ENCODE measurements at regions not wholly inside any gene's neighbourhood (a gene's known extent, or its start where the extent isn't known, plus 50 kb on each side); places are given as distances from the start of the nearest gene placed in this dataset.

GRCh38 chr3:23068016-23068728, 135.0 kb upstream of the UBE2E2 start:
- ChIA-PET CTCF (interaction anchor here (0.6 to 0.7 kb wide), 2 partner anchors 10 to 65 kb away, joined by 3 read pairs; no protein-coding TSS in a partner anchor), POLR2A (interaction anchor here (0.6 to 0.7 kb wide), 3 partner anchors 16 to 48 kb away, joined by 3 read pairs; no protein-coding TSS in a partner anchor)
- no peaks in the 10 kb centered on the region for H3K4me1 Mint-ChIP-seq (ENCODE audit: insufficient read depth, unreplicated experiment)
- DNase-seq (ENCODE audit: unreplicated experiment) = no peak
- H3K4me3 Mint-ChIP-seq (ENCODE audit: unreplicated experiment) = no peak overlapping the region
- H3K27ac Mint-ChIP-seq (ENCODE audit: low read depth, unreplicated experiment) = no peak overlapping the region
- BruUV-seq (replicated peaks) = no TSS peak
- intact Hi-C loops (cut with micrococcal nuclease) = no loop called here
- no peaks in the 10 kb centered on the region for H3K9me3 Mint-ChIP-seq (ENCODE audit: unreplicated experiment)
- H3K27me3 Mint-ChIP-seq (ENCODE audit: insufficient read depth, unreplicated experiment) = peaks cover 55% of the 10 kb centered on the region
- no peak for TF ChIP-seq CTCF (IDR thresholded peaks at IDR 0.05; ENCODE audit: unreplicated experiment)
- no peaks in the 10 kb centered on the region for H3K36me3 Mint-ChIP-seq (ENCODE audit: insufficient read depth, unreplicated experiment)

GRCh38 chr3:23071296-23071695, 131.8 kb upstream of the UBE2E2 start:
- Mint-ChIP-seq H3K4me3 (ENCODE audit: unreplicated experiment) (no peak overlapping the region), H3K27me3 (ENCODE audit: insufficient read depth, unreplicated experiment) (peaks cover 50% of the 10 kb centered on the region), H3K27ac (ENCODE audit: low read depth, unreplicated experiment) (no peak overlapping the region), H3K36me3 (ENCODE audit: insufficient read depth, unreplicated experiment) (no peaks in the 10 kb centered on the region), H3K4me1 (ENCODE audit: insufficient read depth, unreplicated experiment) (no peaks in the 10 kb centered on the region), H3K9me3 (ENCODE audit: unreplicated experiment) (no peaks in the 10 kb centered on the region)
- DNase-seq (ENCODE audit: unreplicated experiment) = no peak
- intact Hi-C loops (cut with micrococcal nuclease) = no loop called here
- BruUV-seq (replicated peaks) = no TSS peak
- CTCF ChIA-PET = no interaction called here
- POLR2A ChIA-PET = no interaction called here
- no peak for TF ChIP-seq CTCF (IDR thresholded peaks at IDR 0.05; ENCODE audit: unreplicated experiment)

- DNase-seq (ENCODE audit: unreplicated experiment) = no peak
- Mint-ChIP-seq H3K27ac (ENCODE audit: low read depth, unreplicated experiment) (no peak overlapping the region), H3K27me3 (ENCODE audit: insufficient read depth, unreplicated experiment) (peaks cover 53% of the 10 kb centered on the region), H3K9me3 (ENCODE audit: unreplicated experiment) (no peaks in the 10 kb centered on the region), H3K36me3 (ENCODE audit: insufficient read depth, unreplicated experiment) (no peaks in the 10 kb centered on the region), H3K4me3 (ENCODE audit: unreplicated experiment) (no peak overlapping the region), H3K4me1 (ENCODE audit: insufficient read depth, unreplicated experiment) (no peaks in the 10 kb centered on the region)
- BruUV-seq (replicated peaks) = no TSS peak
- TF ChIP-seq CTCF (IDR thresholded peaks at IDR 0.05; ENCODE audit: unreplicated experiment) = no peak
- ChIA-PET CTCF (no interaction called here), POLR2A (interaction anchor here (0.6 kb wide), 1 partner anchor 846 kb away, joined by 3 read pairs; no protein-coding TSS in a partner anchor)
- intact Hi-C loops (cut with micrococcal nuclease) = no loop called here
These were observed 131.4 kb upstream of the UBE2E2 start for GRCh38 chr3:23071758-23072157.

GRCh38 chr3:23072693-23073092, 130.4 kb upstream of the UBE2E2 start:
- intact Hi-C loops (cut with micrococcal nuclease) = no loop called here
- TF ChIP-seq CTCF (IDR thresholded peaks at IDR 0.05; ENCODE audit: unreplicated experiment) = no peak
- no peaks in the 10 kb centered on the region for H3K9me3 Mint-ChIP-seq (ENCODE audit: unreplicated experiment)
- H3K27ac Mint-ChIP-seq (ENCODE audit: low read depth, unreplicated experiment) = no peak overlapping the region
- POLR2A ChIA-PET = no interaction called here
- no TSS peak for BruUV-seq (replicated peaks)
- no peaks in the 10 kb centered on the region for H3K4me1 Mint-ChIP-seq (ENCODE audit: insufficient read depth, unreplicated experiment)
- CTCF ChIA-PET = no interaction called here
- no peaks in the 10 kb centered on the region for H3K36me3 Mint-ChIP-seq (ENCODE audit: insufficient read depth, unreplicated experiment)
- H3K4me3 Mint-ChIP-seq (ENCODE audit: unreplicated experiment) = no peak overlapping the region
- DNase-seq (ENCODE audit: unreplicated experiment) = no peak
- H3K27me3 Mint-ChIP-seq (ENCODE audit: insufficient read depth, unreplicated experiment) = peaks cover 53% of the 10 kb centered on the region

Data from MCF 10A (cell line).